ENCODE measurements at regions not wholly inside any gene's neighbourhood (a gene's known extent, or its start where the extent isn't known, plus 50 kb on each side); places are given as distances from the start of the nearest gene placed in this dataset.

DNA sequence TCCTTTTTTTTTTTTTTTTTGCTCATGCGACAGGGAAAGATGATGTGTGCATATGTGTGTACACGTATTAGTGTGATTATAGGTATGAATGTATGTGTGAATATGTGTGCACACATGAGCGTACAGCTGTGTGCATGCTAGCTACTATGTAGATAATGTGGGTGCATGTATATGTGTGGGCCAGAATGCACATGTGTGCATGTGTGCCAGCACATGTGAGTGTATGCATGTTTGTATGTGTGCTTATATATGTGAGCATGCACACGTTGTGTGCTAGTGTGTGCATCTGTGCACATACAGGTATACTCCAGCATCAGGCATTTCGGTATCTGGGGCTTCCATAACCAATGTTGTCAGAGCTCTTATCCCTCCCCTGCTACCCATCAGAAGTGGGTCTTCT, 541.1 kb downstream of the AACS start:
- no peak for TF ChIP-seq CTCF (IDR thresholded peaks at IDR 0.05; ENCODE audit: insufficient read depth, low read length)
- no peak for TF ChIP-seq POLR2AphosphoS5 (IDR thresholded peaks at IDR 0.05; ENCODE audit: low read depth)
- no peak for TF ChIP-seq REST (IDR thresholded peaks at IDR 0.05; ENCODE audit: insufficient replicate concordance, low read depth)
- TF ChIP-seq GABPA (IDR thresholded peaks at IDR 0.05; ENCODE audit: low read depth): no peak

Measured in HL-60 (cell line).